Activated CD8-positive, alpha-beta memory T cell treated with anti-CD3 and anti-CD28 coated beads, Interleukin-2, amount 10 ng/mL, durations not matched to agents 7 days and 5 days (primary cell): ENCODE measurements at regions not wholly inside any gene's neighbourhood (a gene's known extent, or its start where the extent isn't known, plus 50 kb on each side); places are given as distances from the start of the nearest gene placed in this dataset.

Experiments used
- ATAC-seq: fragments of 150-1000 bp; cut with Tn5 transposase; one replicate; pipeline ENCODE4 v1.10.0; 2021; ENCODE audit warnings: moderate library complexity
- CTCF ChIA-PET: fragments of 350-600 bp; sonication (Branson Sonifier 250); formaldehyde crosslinking; loops from one replicate; lab custom pipeline; 2021; ENCODE audit warnings: antibody characterized with exemption; lab: Charles Lee
- DNase-seq: peaks from one replicate; pipeline ENCODE4 v3.0.0-alpha.2; 2020
- H3K27ac Mint-ChIP-seq: one replicate; pipeline ENCODE4 v1.8.0; 2021; ENCODE audit warnings: mild to moderate bottlenecking, mixed read lengths
- H3K27me3 Mint-ChIP-seq: one replicate; pipeline ENCODE4 v1.8.0; 2021; ENCODE audit warnings: mixed read lengths
- H3K36me3 Mint-ChIP-seq: one replicate; pipeline ENCODE4 v1.8.0; 2021; ENCODE audit warnings: mild to moderate bottlenecking, mixed read lengths
- H3K4me1 Mint-ChIP-seq: one replicate; pipeline ENCODE4 v1.8.0; 2021; ENCODE audit warnings: mixed read lengths
- H3K4me3 Mint-ChIP-seq: one replicate; pipeline ENCODE4 v1.8.0; 2021; ENCODE audit warnings: mild to moderate bottlenecking, moderate library complexity, mixed read lengths
- H3K9me3 Mint-ChIP-seq: one replicate; pipeline ENCODE4 v1.8.0; 2022; ENCODE audit warnings: low read depth, mixed read lengths

DNA sequence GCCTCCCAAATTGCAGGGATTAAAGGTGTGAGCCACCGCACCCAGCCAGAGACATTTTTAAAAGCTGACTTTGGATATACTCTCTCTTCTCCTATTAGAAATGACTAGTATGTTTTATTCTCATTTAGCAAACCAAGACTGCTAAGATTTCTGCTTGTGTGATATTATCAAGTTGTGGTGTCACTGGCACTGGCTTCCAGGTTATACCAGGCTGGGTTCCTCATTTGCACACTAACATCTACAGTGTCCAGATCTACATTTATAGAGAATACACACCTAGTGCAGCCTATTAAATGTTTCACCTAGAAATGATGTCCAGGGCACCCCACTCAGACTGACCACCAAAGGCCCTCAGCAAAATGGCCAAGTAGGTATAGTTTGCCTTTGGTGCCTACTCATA is 49.9 kb upstream of the FOXN2 start:
- no peaks in the 10 kb centered on the region for H3K36me3 Mint-ChIP-seq
- ATAC-seq (no peak), DNase-seq (no peak)
- no peak overlapping the region for H3K4me3 Mint-ChIP-seq
- no peaks in the 10 kb centered on the region for H3K4me1 Mint-ChIP-seq
- no peak overlapping the region for H3K27ac Mint-ChIP-seq
- CTCF ChIA-PET, result no interaction called here
- H3K27me3 Mint-ChIP-seq, result no peaks in the 10 kb centered on the region
- H3K9me3 Mint-ChIP-seq, result no peaks in the 10 kb centered on the region
